Type B pancreatic cell (in vitro differentiated cells): ENCODE measurements at regions not wholly inside any gene's neighbourhood (a gene's known extent, or its start where the extent isn't known, plus 50 kb on each side); places are given as distances from the start of the nearest gene placed in this dataset.
A peak's percentile ranks its signal among the peaks of the same experiment; 100 is the strongest.

Source experiments
- DNase-seq: peaks from one replicate; pipeline ENCODE4 v3.0.0; 2021; ENCODE audit warnings: mixed read lengths; ENCODE audit not compliant: unreplicated experiment; ENCODE audit errors: extremely low spot score
- H3K27ac Mint-ChIP-seq: 2 replicates; pipeline ENCODE4 v1.8.0; 2021; ENCODE audit warnings: mild to moderate bottlenecking, mixed read lengths
- H3K27me3 Mint-ChIP-seq: 2 replicates; pipeline ENCODE4 v1.8.0; 2021; ENCODE audit warnings: mixed read lengths
- H3K36me3 Mint-ChIP-seq: 2 replicates; pipeline ENCODE4 v1.8.0; 2021; ENCODE audit warnings: mixed read lengths
- H3K4me1 Mint-ChIP-seq: one replicate; pipeline ENCODE4 v1.8.0; 2021; ENCODE audit warnings: mixed read lengths; ENCODE audit not compliant: unreplicated experiment
- H3K4me3 Mint-ChIP-seq: 2 replicates; pipeline ENCODE4 v1.8.0; 2021; ENCODE audit warnings: mild to moderate bottlenecking, mixed read lengths
- H3K9me3 Mint-ChIP-seq: 2 replicates; pipeline ENCODE4 v1.8.0; 2021; ENCODE audit warnings: mixed read lengths
- CTCF ChIP-seq: fragments of 200-600 bp; sonication (generic); conservative IDR thresholded peaks from 2 replicates; pipeline ENCODE4 v1.5.0; 2021; ENCODE audit warnings: antibody characterized with exemption, mild to moderate bottlenecking

GRCh38 chr20:40816039-40816352 lies 127.0 kb upstream of the MAFB start:
- H3K36me3 Mint-ChIP-seq, result no peaks in the 10 kb centered on the region
- DNase-seq, result peak; percentile 34
- no peak overlapping the region for H3K4me3 Mint-ChIP-seq
- no peak overlapping the region for H3K27ac Mint-ChIP-seq
- H3K27me3 Mint-ChIP-seq, result peaks cover 30% of the 10 kb centered on the region
- no peaks in the 10 kb centered on the region for H3K4me1 Mint-ChIP-seq
- H3K9me3 Mint-ChIP-seq, result peaks cover 9% of the 10 kb centered on the region
- no peak for TF ChIP-seq CTCF

GRCh38 chr20:40821429-40821828 lies 132.4 kb upstream of the MAFB start:
- H3K27ac Mint-ChIP-seq, result no peak overlapping the region
- H3K4me3 Mint-ChIP-seq, result no peak overlapping the region
- H3K9me3 Mint-ChIP-seq, result peaks cover 14% of the 10 kb centered on the region
- peaks cover 29% of the 10 kb centered on the region for H3K27me3 Mint-ChIP-seq
- DNase-seq, result no peak
- H3K4me1 Mint-ChIP-seq, result peaks cover 6% of the 10 kb centered on the region
- no peaks in the 10 kb centered on the region for H3K36me3 Mint-ChIP-seq
- no peak for TF ChIP-seq CTCF

- Mint-ChIP-seq H3K4me1 (peaks cover 6% of the 10 kb centered on the region), H3K36me3 (no peaks in the 10 kb centered on the region), H3K27me3 (peaks cover 20% of the 10 kb centered on the region), H3K27ac (no peak overlapping the region), H3K9me3 (peaks cover 5% of the 10 kb centered on the region), H3K4me3 (no peak overlapping the region)
- DNase-seq, result no peak
- no peak for TF ChIP-seq CTCF
Observed at GRCh38 chr20:40826699-40827098, 137.7 kb upstream of the MAFB start.

GRCh38 chr20:40835321-40835720 lies 146.3 kb upstream of the MAFB start:
- no peak for DNase-seq
- H3K36me3 Mint-ChIP-seq, result no peaks in the 10 kb centered on the region
- no peak overlapping the region for H3K4me3 Mint-ChIP-seq
- peaks cover 10% of the 10 kb centered on the region for H3K9me3 Mint-ChIP-seq
- H3K27me3 Mint-ChIP-seq, result peaks cover 33% of the 10 kb centered on the region
- TF ChIP-seq CTCF, result no peak
- no peaks in the 10 kb centered on the region for H3K4me1 Mint-ChIP-seq
- H3K27ac Mint-ChIP-seq, result no peak overlapping the region

- Mint-ChIP-seq H3K4me1 (peaks cover under 1% of the 10 kb centered on the region), H3K27ac (no peak overlapping the region), H3K27me3 (peaks cover 44% of the 10 kb centered on the region), H3K4me3 (no peak overlapping the region), H3K36me3 (no peaks in the 10 kb centered on the region), H3K9me3 (peaks cover 11% of the 10 kb centered on the region)
- TF ChIP-seq CTCF, result no peak
- DNase-seq, result no peak
Observed at GRCh38 chr20:40838509-40838908, 149.5 kb upstream of the MAFB start.

- H3K4me3 Mint-ChIP-seq, result no peak overlapping the region
- peaks cover 5% of the 10 kb centered on the region for H3K9me3 Mint-ChIP-seq
- no peak for DNase-seq
- H3K4me1 Mint-ChIP-seq, result peaks cover 19% of the 10 kb centered on the region
- no peak overlapping the region for H3K27ac Mint-ChIP-seq
- peaks cover 20% of the 10 kb centered on the region for H3K27me3 Mint-ChIP-seq
- no peaks in the 10 kb centered on the region for H3K36me3 Mint-ChIP-seq
- TF ChIP-seq CTCF, result no peak
Observed at GRCh38 chr20:40843251-40843650, 154.2 kb upstream of the MAFB start.
